HG03558 (cell line): ENCODE measurements at regions not wholly inside any gene's neighbourhood (a gene's known extent, or its start where the extent isn't known, plus 50 kb on each side); places are given as distances from the start of the nearest gene placed in this dataset.

Experiments used
- ATAC-seq: cut with Tn5 transposase; IDR thresholded peaks from one replicate; pipeline ENCODE4 v1.9.1; 2021; ENCODE audit warnings: moderate number of reproducible peaks; ENCODE audit not compliant: unreplicated experiment; ENCODE audit errors: extremely low read depth

- no peak for ATAC-seq
Observed at GRCh38 chr21:43321111-43321510, 105.8 kb downstream of the SIK1 start.

GRCh38 chr21:43320526-43320925, 106.4 kb downstream of the SIK1 start:
- no peak for ATAC-seq

GRCh38 chr21:43318841-43319781, 107.8 kb downstream of the SIK1 start:
- ATAC-seq, result no peak

- ATAC-seq, result no peak
Observed at GRCh38 chr21:43318368-43318767, 108.6 kb downstream of the SIK1 start.

GRCh38 chr21:43317959-43318358, 109.0 kb downstream of the SIK1 start:
- ATAC-seq, result no peak

GRCh38 chr21:43317254-43317748, 109.6 kb downstream of the SIK1 start:
- ATAC-seq, result no peak

- ATAC-seq, result no peak
Observed at GRCh38 chr21:43316156-43316845, 110.6 kb downstream of the SIK1 start.

- no peak for ATAC-seq
Observed at GRCh38 chr21:43315244-43316137, 111.4 kb downstream of the SIK1 start.

GRCh38 chr21:43313939-43314405, 113.0 kb downstream of the SIK1 start:
- ATAC-seq, result no peak

GRCh38 chr21:43313221-43313938, 113.6 kb downstream of the SIK1 start:
- no peak for ATAC-seq

GRCh38 chr21:43312751-43313169, 114.2 kb downstream of the SIK1 start:
- ATAC-seq, result no peak

GRCh38 chr21:43312011-43312410, 114.9 kb downstream of the SIK1 start:
- ATAC-seq, result no peak

- ATAC-seq, result no peak
Observed at GRCh38 chr21:43311301-43311817, 115.6 kb downstream of the SIK1 start.

GRCh38 chr21:43308815-43309283, 118.1 kb downstream of the SIK1 start:
- no peak for ATAC-seq

- ATAC-seq, result no peak
Observed at GRCh38 chr21:43308101-43308814, 118.7 kb downstream of the SIK1 start.

GRCh38 chr21:43307677-43308070, 119.3 kb downstream of the SIK1 start:
- no peak for ATAC-seq

- no peak for ATAC-seq
Observed at GRCh38 chr21:43306911-43307676, 119.8 kb downstream of the SIK1 start.

GRCh38 chr21:43306391-43306790, 120.5 kb downstream of the SIK1 start:
- ATAC-seq, result no peak
